BLaER1 (cell line): ENCODE measurements at regions not wholly inside any gene's neighbourhood (a gene's known extent, or its start where the extent isn't known, plus 50 kb on each side); places are given as distances from the start of the nearest gene placed in this dataset.

Experiments
- H3K27ac ChIP-seq: shearing (Covaris generic); formaldehyde crosslinking; 2 replicates; pipeline ENCODE4 v1.8.1; 2022
- H3K27me3 ChIP-seq: shearing (Covaris generic); formaldehyde crosslinking; 2 replicates; pipeline ENCODE4 v1.8.1; 2022
- H3K36me3 ChIP-seq: shearing (Covaris generic); formaldehyde crosslinking; 2 replicates; pipeline ENCODE4 v1.8.1; 2022
- H3K4me1 ChIP-seq: shearing (Covaris generic); formaldehyde crosslinking; 2 replicates; pipeline ENCODE4 v1.8.1; 2022
- H3K4me2 ChIP-seq: shearing (Covaris generic); formaldehyde crosslinking; 2 replicates; pipeline ENCODE4 v1.8.1; 2022
- H3K4me3 ChIP-seq: shearing (Covaris generic); formaldehyde crosslinking; 2 replicates; pipeline ENCODE4 v1.8.1; 2022
- H3K9ac ChIP-seq: shearing (Covaris generic); formaldehyde crosslinking; 2 replicates; pipeline ENCODE4 v1.8.1; 2022
- H3K9me3 ChIP-seq: shearing (Covaris generic); formaldehyde crosslinking; 2 replicates; pipeline ENCODE4 v1.8.1; 2022
- H4K20me1 ChIP-seq: shearing (Covaris generic); formaldehyde crosslinking; 2 replicates; pipeline ENCODE4 v1.8.1; 2022
- Cebpa-rat ChIP-seq: shearing (Covaris generic); IDR thresholded peaks from 2 replicates; pipeline ENCODE4 v1.8.1; 2022

- no peaks in the 10 kb centered on the region for H3K4me1 ChIP-seq
- no peak overlapping the region for H3K27ac ChIP-seq
- H3K36me3 ChIP-seq = no peaks in the 10 kb centered on the region
- TF ChIP-seq Cebpa-rat = no peak
- no peaks in the 10 kb centered on the region for H4K20me1 ChIP-seq
- H3K9me3 ChIP-seq = no peaks in the 10 kb centered on the region
- no peak overlapping the region for H3K4me3 ChIP-seq
- H3K4me2 ChIP-seq = no peak overlapping the region
- no peak overlapping the region for H3K9ac ChIP-seq
- H3K27me3 ChIP-seq = no peaks in the 10 kb centered on the region
These were observed 420.5 kb downstream of the MAFB start for GRCh38 chr20:40268321-40269075.

GRCh38 chr20:40265825-40266533 is 423.1 kb downstream of the MAFB start:
- no peak overlapping the region for H3K9ac ChIP-seq
- no peak for TF ChIP-seq Cebpa-rat
- H3K9me3 ChIP-seq = no peaks in the 10 kb centered on the region
- no peaks in the 10 kb centered on the region for H3K36me3 ChIP-seq
- no peaks in the 10 kb centered on the region for H3K4me1 ChIP-seq
- H3K27ac ChIP-seq = no peak overlapping the region
- H3K27me3 ChIP-seq = no peaks in the 10 kb centered on the region
- no peak overlapping the region for H3K4me3 ChIP-seq
- no peaks in the 10 kb centered on the region for H4K20me1 ChIP-seq
- H3K4me2 ChIP-seq = no peak overlapping the region

GRCh38 chr20:40262219-40262618 is 426.8 kb downstream of the MAFB start:
- Histone ChIP-seq H3K9me3 (no peaks in the 10 kb centered on the region), H3K4me3 (no peak overlapping the region), H3K4me1 (no peaks in the 10 kb centered on the region), H3K36me3 (no peaks in the 10 kb centered on the region), H4K20me1 (no peaks in the 10 kb centered on the region), H3K27ac (no peak overlapping the region), H3K4me2 (no peak overlapping the region), H3K9ac (no peak overlapping the region), H3K27me3 (no peaks in the 10 kb centered on the region)
- TF ChIP-seq Cebpa-rat = no peak

- no peak for TF ChIP-seq Cebpa-rat
- Histone ChIP-seq H3K4me2 (no peak overlapping the region), H3K9me3 (no peaks in the 10 kb centered on the region), H3K27ac (no peak overlapping the region), H4K20me1 (no peaks in the 10 kb centered on the region), H3K27me3 (no peaks in the 10 kb centered on the region), H3K9ac (no peak overlapping the region), H3K4me1 (no peaks in the 10 kb centered on the region), H3K36me3 (no peaks in the 10 kb centered on the region), H3K4me3 (no peak overlapping the region)
These were observed 430.1 kb downstream of the MAFB start for GRCh38 chr20:40258931-40259330.

- Histone ChIP-seq H4K20me1 (no peaks in the 10 kb centered on the region), H3K9me3 (no peaks in the 10 kb centered on the region), H3K4me2 (no peak overlapping the region), H3K27me3 (no peaks in the 10 kb centered on the region), H3K36me3 (no peaks in the 10 kb centered on the region), H3K4me3 (no peak overlapping the region), H3K4me1 (no peaks in the 10 kb centered on the region), H3K9ac (no peak overlapping the region), H3K27ac (no peak overlapping the region)
- TF ChIP-seq Cebpa-rat = no peak
These were observed 431.3 kb downstream of the MAFB start for GRCh38 chr20:40257763-40258162.

- H4K20me1 ChIP-seq = no peaks in the 10 kb centered on the region
- peaks cover 5% of the 10 kb centered on the region; the same call in 1 of the 2 replicates for H3K9me3 ChIP-seq
- no peak overlapping the region for H3K9ac ChIP-seq
- no peak overlapping the region for H3K27ac ChIP-seq
- H3K4me3 ChIP-seq = no peak overlapping the region
- no peak for TF ChIP-seq Cebpa-rat
- H3K27me3 ChIP-seq = no peaks in the 10 kb centered on the region
- no peak overlapping the region for H3K4me2 ChIP-seq
- no peaks in the 10 kb centered on the region for H3K36me3 ChIP-seq
- no peaks in the 10 kb centered on the region for H3K4me1 ChIP-seq
These were observed 433.7 kb downstream of the MAFB start for GRCh38 chr20:40255365-40255764.

GRCh38 chr20:40254023-40254772 is 434.8 kb downstream of the MAFB start:
- H3K36me3 ChIP-seq = no peaks in the 10 kb centered on the region
- no peaks in the 10 kb centered on the region for H3K27me3 ChIP-seq
- H4K20me1 ChIP-seq = no peaks in the 10 kb centered on the region
- no peak overlapping the region for H3K9ac ChIP-seq
- TF ChIP-seq Cebpa-rat = no peak; the same call in 1 of the 2 replicates
- no peak overlapping the region for H3K4me2 ChIP-seq
- no peaks in the 10 kb centered on the region for H3K4me1 ChIP-seq
- H3K9me3 ChIP-seq = peaks cover 5% of the 10 kb centered on the region; the same call in 1 of the 2 replicates
- H3K4me3 ChIP-seq = no peak overlapping the region
- no peak overlapping the region for H3K27ac ChIP-seq

- no peak overlapping the region for H3K4me2 ChIP-seq
- H3K36me3 ChIP-seq = no peaks in the 10 kb centered on the region
- no peaks in the 10 kb centered on the region for H3K27me3 ChIP-seq
- peaks cover 5% of the 10 kb centered on the region; the same call in 1 of the 2 replicates for H3K9me3 ChIP-seq
- H4K20me1 ChIP-seq = no peaks in the 10 kb centered on the region
- H3K27ac ChIP-seq = no peak overlapping the region
- no peak overlapping the region for H3K4me3 ChIP-seq
- H3K4me1 ChIP-seq = no peaks in the 10 kb centered on the region
- H3K9ac ChIP-seq = no peak overlapping the region
- TF ChIP-seq Cebpa-rat = no peak
These were observed 437.6 kb downstream of the MAFB start for GRCh38 chr20:40251284-40251932.

GRCh38 chr20:40249805-40250204 is 439.2 kb downstream of the MAFB start:
- Histone ChIP-seq H3K36me3 (no peaks in the 10 kb centered on the region), H3K9ac (no peak overlapping the region), H3K4me3 (no peak overlapping the region), H3K9me3 (peaks cover 5% of the 10 kb centered on the region; the same call in 1 of the 2 replicates), H3K27ac (no peak overlapping the region), H4K20me1 (no peaks in the 10 kb centered on the region), H3K27me3 (no peaks in the 10 kb centered on the region), H3K4me1 (no peaks in the 10 kb centered on the region), H3K4me2 (no peak overlapping the region)
- TF ChIP-seq Cebpa-rat = no peak
